ENCODE measurements at regions not wholly inside any gene's neighbourhood (a gene's known extent, or its start where the extent isn't known, plus 50 kb on each side); places are given as distances from the start of the nearest gene placed in this dataset.

GRCh38 chr12:84512751-84513150, 399.8 kb downstream of the SLC6A15 start:
- TF ChIP-seq, protein P1, sequence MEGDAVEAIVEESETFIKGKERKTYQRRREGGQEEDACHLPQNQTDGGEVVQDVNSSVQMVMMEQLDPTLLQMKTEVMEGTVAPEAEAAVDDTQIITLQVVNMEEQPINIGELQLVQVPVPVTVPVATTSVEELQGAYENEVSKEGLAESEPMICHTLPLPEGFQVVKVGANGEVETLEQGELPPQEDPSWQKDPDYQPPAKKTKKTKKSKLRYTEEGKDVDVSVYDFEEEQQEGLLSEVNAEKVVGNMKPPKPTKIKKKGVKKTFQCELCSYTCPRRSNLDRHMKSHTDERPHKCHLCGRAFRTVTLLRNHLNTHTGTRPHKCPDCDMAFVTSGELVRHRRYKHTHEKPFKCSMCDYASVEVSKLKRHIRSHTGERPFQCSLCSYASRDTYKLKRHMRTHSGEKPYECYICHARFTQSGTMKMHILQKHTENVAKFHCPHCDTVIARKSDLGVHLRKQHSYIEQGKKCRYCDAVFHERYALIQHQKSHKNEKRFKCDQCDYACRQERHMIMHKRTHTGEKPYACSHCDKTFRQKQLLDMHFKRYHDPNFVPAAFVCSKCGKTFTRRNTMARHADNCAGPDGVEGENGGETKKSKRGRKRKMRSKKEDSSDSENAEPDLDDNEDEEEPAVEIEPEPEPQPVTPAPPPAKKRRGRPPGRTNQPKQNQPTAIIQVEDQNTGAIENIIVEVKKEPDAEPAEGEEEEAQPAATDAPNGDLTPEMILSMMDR (tag by site-specific recombination; IDR thresholded peaks at IDR 0.05) = no peak
- no peak for TF ChIP-seq ZNF416 (tag by site-specific recombination; IDR thresholded peaks at IDR 0.05)
- TF ChIP-seq, protein P2, sequence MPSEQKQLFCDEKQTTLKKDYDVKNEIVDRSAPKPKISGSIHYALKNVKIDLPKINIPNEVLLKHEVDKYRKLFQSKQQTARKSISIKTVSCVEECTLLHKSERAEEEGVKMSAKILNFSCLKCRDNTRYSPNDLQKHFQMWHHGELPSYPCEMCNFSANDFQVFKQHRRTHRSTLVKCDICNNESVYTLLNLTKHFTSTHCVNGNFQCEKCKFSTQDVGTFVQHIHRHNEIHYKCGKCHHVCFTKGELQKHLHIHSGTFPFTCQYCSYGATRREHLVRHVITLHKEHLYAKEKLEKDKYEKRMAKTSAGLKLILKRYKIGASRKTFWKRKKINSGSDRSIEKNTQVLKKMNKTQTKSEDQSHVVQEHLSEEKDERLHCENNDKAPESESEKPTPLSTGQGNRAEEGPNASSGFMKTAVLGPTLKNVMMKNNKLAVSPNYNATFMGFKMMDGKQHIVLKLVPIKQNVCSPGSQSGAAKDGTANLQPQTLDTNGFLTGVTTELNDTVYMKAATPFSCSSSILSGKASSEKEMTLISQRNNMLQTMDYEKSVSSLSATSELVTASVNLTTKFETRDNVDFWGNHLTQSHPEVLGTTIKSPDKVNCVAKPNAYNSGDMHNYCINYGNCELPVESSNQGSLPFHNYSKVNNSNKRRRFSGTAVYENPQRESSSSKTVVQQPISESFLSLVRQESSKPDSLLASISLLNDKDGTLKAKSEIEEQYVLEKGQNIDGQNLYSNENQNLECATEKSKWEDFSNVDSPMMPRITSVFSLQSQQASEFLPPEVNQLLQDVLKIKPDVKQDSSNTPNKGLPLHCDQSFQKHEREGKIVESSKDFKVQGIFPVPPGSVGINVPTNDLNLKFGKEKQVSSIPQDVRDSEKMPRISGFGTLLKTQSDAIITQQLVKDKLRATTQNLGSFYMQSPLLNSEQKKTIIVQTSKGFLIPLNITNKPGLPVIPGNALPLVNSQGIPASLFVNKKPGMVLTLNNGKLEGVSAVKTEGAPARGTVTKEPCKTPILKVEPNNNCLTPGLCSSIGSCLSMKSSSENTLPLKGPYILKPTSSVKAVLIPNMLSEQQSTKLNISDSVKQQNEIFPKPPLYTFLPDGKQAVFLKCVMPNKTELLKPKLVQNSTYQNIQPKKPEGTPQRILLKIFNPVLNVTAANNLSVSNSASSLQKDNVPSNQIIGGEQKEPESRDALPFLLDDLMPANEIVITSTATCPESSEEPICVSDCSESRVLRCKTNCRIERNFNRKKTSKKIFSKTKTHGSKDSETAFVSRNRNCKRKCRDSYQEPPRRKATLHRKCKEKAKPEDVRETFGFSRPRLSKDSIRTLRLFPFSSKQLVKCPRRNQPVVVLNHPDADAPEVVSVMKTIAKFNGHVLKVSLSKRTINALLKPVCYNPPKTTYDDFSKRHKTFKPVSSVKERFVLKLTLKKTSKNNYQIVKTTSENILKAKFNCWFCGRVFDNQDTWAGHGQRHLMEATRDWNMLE (tag by site-specific recombination; conservative IDR thresholded peaks at IDR 0.05; ENCODE audit: low read depth) = no peak
- no peak for TF ChIP-seq ZFP3 (tag by site-specific recombination; IDR thresholded peaks at IDR 0.05; ENCODE audit: low read depth)
- TF ChIP-seq ATF2 (tag by site-specific recombination; IDR thresholded peaks at IDR 0.05; ENCODE audit: low read depth) = no peak
- TF ChIP-seq ZBTB1 (tag by site-specific recombination; IDR thresholded peaks at IDR 0.05) = no peak
- no peak for TF ChIP-seq ZNF175 (tag by site-specific recombination; IDR thresholded peaks at IDR 0.05)
- TF ChIP-seq ZNF426 (tag by site-specific recombination; IDR thresholded peaks at IDR 0.05) = no peak
- TF ChIP-seq YY1 (tag by site-specific recombination; IDR thresholded peaks at IDR 0.05) = no peak
- no peak for TF ChIP-seq TCF7L2 (IDR thresholded peaks at IDR 0.05; ENCODE audit: borderline replicate concordance, low read depth, low read length)
